Ectodermal cell (in vitro differentiated cells): ENCODE measurements at regions not wholly inside any gene's neighbourhood (a gene's known extent, or its start where the extent isn't known, plus 50 kb on each side); places are given as distances from the start of the nearest gene placed in this dataset.
"Not testable (repeated sequence)": the region's sequence is repeated elsewhere in the genome, so short reads cannot be mapped to it uniquely, and the experiment has no call there.

ENCODE experiments used
- H3K27ac ChIP-seq: 2 replicates; pipeline ENCODE4 v1.7.0; 2013; ENCODE audit warnings: mild to moderate bottlenecking, low read depth, low read length; ENCODE audit not compliant: insufficient read depth, poor library complexity, severe bottlenecking
- H3K27me3 ChIP-seq: 2 replicates; pipeline ENCODE4 v1.7.0; 2013; ENCODE audit warnings: mild to moderate bottlenecking, low read length; ENCODE audit not compliant: insufficient read depth, control insufficient read depth, poor library complexity, severe bottlenecking
- H3K36me3 ChIP-seq: one replicate; pipeline ENCODE4 v1.7.0; 2013; ENCODE audit warnings: low read length; ENCODE audit not compliant: control insufficient read depth, insufficient read depth
- H3K4me1 ChIP-seq: one replicate; pipeline ENCODE4 v1.7.0; 2013; ENCODE audit warnings: low read length; ENCODE audit not compliant: control insufficient read depth, insufficient read depth
- H3K4me3 ChIP-seq: 2 replicates; pipeline ENCODE4 v1.7.0; 2013; ENCODE audit warnings: low read depth, low read length, control low read depth; ENCODE audit not compliant: insufficient read depth
- H3K9me3 ChIP-seq: 2 replicates; pipeline ENCODE4 v1.7.0; 2013; ENCODE audit warnings: mild to moderate bottlenecking, low read length, moderate library complexity; ENCODE audit not compliant: control insufficient read depth
- WGBS, 2 experiments: methylation state at CpG; one replicate each; pipeline ENCODE4 v1.1.7; 2013; ENCODE audit warnings: missing lambda C conversion rate in 2 of 2; 5-methylcytosine and 5-hydroxymethylcytosine counted together

DNA sequence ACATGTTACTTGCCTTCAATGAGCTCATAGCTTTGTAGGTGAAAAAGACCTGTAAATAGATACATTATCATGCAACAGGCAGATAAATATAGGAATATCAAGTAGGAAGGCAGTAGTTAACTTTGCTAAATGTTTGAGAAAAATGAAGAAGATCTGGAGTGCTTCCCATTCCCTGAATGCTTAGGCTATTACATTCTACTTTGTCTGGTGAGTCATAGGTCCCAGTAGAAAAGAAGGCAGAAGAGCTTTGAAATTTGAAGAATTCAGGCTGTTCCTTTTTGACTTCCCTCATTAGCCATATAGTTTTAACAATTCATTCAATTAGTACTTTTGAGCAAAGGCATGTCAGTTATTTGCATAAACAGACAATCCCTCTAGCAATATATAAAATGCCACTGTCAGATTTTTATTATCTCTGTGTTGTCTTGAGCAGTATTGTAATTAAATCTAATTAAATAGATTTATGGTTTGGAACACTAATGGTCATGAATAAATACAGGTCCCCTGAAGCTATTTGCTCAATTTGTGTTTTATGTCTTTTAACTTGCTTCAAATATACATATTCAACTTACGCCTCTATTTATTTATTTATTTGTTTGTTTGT lies 875.0 kb downstream of the REEP3 start:
- Histone ChIP-seq H3K27ac (no peak overlapping the region), H3K4me1 (no peaks in the 10 kb centered on the region), H3K9me3 (no peaks in the 10 kb centered on the region), H3K36me3 (no peaks in the 10 kb centered on the region), H3K4me3 (no peak overlapping the region), H3K27me3 (no peaks in the 10 kb centered on the region)
- WGBS, 2 experiments, result no CpG with 5 or more reads among the region's 1 CpG

DNA sequence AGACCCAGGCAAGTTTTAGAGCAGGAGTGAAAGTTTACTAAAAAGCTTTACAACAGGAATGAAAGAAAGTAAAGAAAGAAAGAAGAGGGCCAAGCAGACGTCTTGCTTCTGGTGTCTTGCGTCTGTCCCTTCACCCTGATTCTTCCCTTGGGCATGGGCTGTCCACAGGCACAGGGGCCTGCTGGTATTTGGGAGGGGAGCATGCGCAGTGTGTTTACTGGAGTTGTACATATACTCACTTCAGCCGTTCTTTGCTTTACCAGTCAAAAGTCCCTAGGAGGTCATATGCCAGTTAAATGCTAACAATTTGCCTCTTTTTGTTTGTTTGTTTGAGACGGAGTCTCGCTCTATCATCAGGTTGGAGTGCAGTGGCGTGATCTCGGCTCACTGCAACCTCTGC lies 875.9 kb downstream of the REEP3 start:
- Histone ChIP-seq H3K27ac (no peak overlapping the region), H3K4me1 (no peaks in the 10 kb centered on the region), H3K4me3 (no peak overlapping the region), H3K27me3 (no peaks in the 10 kb centered on the region), H3K36me3 (no peaks in the 10 kb centered on the region), H3K9me3 (no peaks in the 10 kb centered on the region)
- 93 to 97% methylated on average over 8 of the region's 8 CpGs for WGBS, 2 experiments

DNA sequence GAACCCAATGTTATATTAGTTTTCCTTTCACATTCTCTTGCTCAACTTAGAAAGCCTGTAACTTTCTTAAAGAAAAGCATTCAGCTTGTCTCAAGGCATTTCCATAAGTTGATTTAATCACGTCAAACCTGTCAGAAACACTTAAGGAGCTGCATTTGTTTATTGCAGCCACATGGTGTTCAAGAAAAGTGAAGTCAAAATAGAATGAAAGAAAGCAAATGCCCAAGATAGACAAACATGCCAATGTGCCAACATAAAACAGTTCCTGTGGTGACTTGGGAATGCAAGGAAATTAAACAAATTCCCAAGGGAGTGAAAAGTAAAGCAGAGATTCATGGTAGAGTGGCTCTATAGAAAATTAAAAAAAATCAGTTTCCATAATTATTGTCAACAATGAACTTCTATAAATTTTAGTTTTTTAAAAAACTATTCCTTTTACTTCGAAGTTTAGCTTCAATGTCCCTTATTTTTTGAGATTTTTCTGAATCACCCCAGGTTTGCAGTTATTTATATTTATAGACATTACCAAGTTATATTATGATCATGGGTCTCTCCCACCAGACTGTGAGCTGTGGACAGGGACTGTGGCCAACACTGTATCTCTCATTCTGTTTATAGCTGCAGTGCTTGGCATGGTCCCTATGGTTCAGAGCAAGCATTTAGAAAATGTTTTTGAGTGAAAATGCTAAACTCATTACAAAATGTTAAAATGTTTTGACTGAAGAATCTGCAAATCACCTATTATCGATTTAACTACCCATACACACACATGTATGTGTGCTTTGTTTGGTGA lies 887.4 kb downstream of the REEP3 start:
- H3K27me3 ChIP-seq, result no peaks in the 10 kb centered on the region
- no peaks in the 10 kb centered on the region for H3K9me3 ChIP-seq
- no peak overlapping the region for H3K4me3 ChIP-seq
- H3K27ac ChIP-seq, result no peak overlapping the region
- no peaks in the 10 kb centered on the region for H3K36me3 ChIP-seq
- 92 to 100% methylated on average over 2 to 3 of the region's 3 CpGs for WGBS, 2 experiments
- H3K4me1 ChIP-seq, result no peaks in the 10 kb centered on the region

DNA sequence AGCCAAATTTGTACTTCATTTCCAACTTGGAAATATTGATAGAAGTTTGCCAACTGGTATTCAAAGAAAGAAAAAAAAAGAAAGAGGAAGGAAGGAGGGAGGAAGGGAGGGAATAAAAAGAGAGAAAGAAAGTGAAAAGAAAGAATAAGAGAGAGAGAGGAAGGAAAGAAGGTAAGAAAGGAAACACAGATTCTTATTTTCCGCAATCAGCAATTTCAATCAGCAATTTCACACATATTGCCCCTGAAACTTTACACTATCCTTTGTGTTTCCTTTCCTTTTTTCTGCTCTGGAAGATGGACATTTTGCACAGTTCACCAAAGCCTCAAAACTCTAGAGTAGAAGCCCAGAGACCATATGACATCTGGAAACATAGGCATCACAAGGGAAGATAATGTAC lies 888.1 kb downstream of the REEP3 start:
- H3K27me3 ChIP-seq, result no peaks in the 10 kb centered on the region
- H3K4me1 ChIP-seq, result no peaks in the 10 kb centered on the region
- H3K4me3 ChIP-seq, result no peak overlapping the region
- no peak overlapping the region for H3K27ac ChIP-seq
- H3K36me3 ChIP-seq, result no peaks in the 10 kb centered on the region
- H3K9me3 ChIP-seq, result no peaks in the 10 kb centered on the region
- WGBS, 2 experiments, result 88 to 93% methylated on average over 1 of the region's 1 CpG

DNA sequence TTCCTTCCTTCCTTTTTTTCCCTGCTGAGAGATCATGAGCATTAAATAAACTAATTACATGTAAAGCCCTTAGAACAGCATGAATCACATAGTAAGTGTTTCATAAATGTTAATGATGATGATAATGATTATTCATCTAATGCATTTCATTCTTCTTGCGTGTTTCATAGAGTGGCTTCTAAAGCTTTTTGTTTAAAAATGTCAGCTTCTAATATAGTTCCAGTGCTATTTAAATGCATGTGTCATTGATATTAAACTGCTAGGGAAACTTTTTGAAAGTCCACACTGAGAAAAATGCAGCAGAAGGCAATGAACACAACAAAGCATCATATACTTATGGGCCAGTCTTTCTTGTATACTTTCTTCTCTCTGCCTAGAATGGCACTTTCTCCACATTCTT lies 894.8 kb downstream of the REEP3 start:
- 100% methylated on average over 1 of the region's 1 CpG for WGBS, 2 experiments
- Histone ChIP-seq H3K4me3 (no peak overlapping the region), H3K36me3 (no peaks in the 10 kb centered on the region)

DNA sequence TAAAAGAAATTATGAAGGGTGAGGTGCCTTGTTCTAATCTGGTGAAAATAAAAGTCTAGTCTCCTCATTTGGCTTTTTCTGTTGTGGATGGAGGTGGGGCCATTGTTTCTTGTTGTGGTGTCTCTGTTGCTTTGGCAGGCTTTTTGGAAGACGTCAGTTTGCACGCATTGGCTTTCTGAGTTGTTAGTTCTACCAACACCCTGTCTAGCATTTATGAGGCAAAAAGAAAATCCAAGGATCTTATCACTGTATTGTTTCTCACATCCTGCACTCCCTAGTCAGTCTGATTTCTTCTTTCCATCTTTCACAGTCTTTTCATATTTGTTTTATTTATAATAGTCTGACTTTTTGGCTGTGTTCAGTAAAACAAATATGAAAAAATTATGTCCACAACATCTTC lies 898.3 kb downstream of the REEP3 start:
- Histone ChIP-seq H3K36me3 (no peaks in the 10 kb centered on the region), H3K9me3 (no peaks in the 10 kb centered on the region), H3K27ac (no peak overlapping the region), H3K4me1 (no peaks in the 10 kb centered on the region), H3K27me3 (no peaks in the 10 kb centered on the region), H3K4me3 (no peak overlapping the region)
- WGBS, 2 experiments, result 80 to 87% methylated on average over 2 of the region's 2 CpGs

More for the DNA sequence above, 894.8 kb downstream of the REEP3 start:
- Histone ChIP-seq H3K27me3 (no peaks in the 10 kb centered on the region), H3K27ac (no peak overlapping the region), H3K9me3 (no peaks in the 10 kb centered on the region), H3K4me1 (no peaks in the 10 kb centered on the region)

DNA sequence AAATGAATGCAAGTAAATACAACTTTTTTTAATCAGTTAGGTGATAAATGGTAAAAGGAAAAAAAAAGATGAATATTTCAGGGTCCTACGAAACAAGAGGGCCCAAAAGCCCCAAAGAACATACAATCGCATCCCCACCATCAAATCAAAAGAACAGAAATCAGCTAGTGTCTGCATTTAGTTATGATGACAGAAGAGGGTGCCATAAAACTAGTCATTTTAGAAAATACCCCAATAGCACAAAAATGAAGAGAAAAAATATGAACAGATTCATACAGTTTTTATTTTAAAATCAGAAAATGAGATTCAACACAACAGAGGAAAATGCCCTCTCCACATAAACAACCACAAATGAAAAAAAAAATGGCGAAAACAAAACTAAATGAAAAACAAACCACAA lies 905.5 kb downstream of the REEP3 start:
- Histone ChIP-seq H3K36me3 (no peaks in the 10 kb centered on the region), H3K27me3 (no peaks in the 10 kb centered on the region), H3K9me3 (no peaks in the 10 kb centered on the region), H3K4me3 (no peak overlapping the region), H3K4me1 (no peaks in the 10 kb centered on the region), H3K27ac (no peak overlapping the region)
- WGBS, 2 experiments, result 75 to 95% methylated on average over 1 to 3 of the region's 3 CpGs

DNA sequence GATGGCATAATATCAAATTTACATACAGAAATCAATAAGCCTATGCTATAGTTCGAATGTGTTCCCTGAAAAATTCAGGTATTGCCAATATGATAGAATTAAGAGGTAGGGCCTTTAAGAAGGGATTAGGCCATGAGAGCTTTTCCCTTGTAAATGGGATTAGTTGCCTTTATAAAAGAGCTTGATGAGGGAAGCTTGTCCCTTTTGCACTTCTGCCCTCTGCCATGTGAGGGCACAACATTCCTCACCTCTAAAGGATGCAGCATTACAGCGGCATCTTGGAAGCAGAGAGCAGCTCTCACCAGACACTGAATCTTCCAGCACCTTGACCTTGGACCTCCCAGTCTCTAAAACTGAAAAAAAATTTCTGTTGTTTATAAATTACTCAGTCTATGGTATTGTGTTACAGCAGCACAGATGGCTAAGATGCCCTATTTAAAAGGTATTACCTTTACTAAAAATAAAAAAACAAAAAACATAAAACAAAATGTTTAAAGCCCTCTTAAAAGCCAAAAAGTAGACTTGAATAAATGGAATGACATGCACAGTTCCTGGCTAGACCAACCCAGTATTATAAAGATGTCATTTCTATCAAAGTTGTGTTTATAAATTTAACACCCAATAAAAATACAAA lies 909.6 kb downstream of the REEP3 start:
- Histone ChIP-seq H3K4me3 (no peak overlapping the region), H3K27me3 (no peaks in the 10 kb centered on the region), H3K9me3 (no peaks in the 10 kb centered on the region), H3K27ac (no peak overlapping the region), H3K4me1 (no peaks in the 10 kb centered on the region), H3K36me3 (no peaks in the 10 kb centered on the region)
- 15 to 20% methylated on average over 2 of the region's 2 CpGs for WGBS, 2 experiments

DNA sequence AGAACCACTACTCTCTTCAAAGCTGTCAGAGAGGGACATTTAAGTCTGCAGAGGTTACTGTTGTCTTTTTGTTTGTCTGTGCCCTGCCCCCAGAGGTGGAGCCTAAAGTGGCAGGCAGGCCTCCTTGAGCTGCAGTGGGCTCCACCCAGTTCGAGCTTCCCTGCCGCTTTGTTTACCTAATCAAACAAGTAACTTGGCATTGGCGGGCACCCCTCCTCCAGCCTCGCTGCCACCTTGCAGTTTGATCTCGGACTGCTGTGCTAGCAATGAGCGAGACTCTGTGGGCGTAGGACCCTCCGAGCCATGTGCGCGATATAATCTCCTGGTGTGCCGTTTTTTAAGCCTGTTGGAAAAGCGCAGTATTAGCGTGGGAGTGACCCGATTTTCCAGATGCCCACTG lies 920.7 kb downstream of the REEP3 start:
- 93% methylated on average over 14 of the region's 14 CpGs for WGBS, 2 experiments
- H3K27me3 ChIP-seq, H3K4me3 ChIP-seq, H3K27ac ChIP-seq, H3K4me1 ChIP-seq, H3K36me3 ChIP-seq, H3K9me3 ChIP-seq: not testable (repeated sequence)

DNA sequence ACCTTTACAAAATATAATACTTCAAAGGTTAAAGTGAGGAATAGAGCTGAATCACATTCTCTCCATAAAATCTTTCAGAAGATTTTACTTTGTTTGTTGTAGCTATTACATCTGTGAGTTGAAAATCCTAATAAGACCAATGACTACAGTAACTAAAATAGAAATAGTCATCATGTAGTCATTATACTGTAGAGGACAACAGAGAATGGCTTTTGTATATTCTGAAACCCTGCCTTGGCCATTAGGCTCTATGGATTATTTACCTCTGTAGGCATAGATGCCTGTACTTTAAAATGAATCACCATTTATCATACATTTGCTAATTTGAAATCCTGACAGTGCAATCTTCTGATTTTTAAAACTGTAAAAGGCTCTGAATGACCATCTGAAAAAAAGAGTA lies 923.0 kb downstream of the REEP3 start:
- H3K4me1 ChIP-seq, result no peaks in the 10 kb centered on the region
- H3K9me3 ChIP-seq, result no peaks in the 10 kb centered on the region
- no peaks in the 10 kb centered on the region for H3K27me3 ChIP-seq
- no peaks in the 10 kb centered on the region for H3K36me3 ChIP-seq
- no peak overlapping the region for H3K27ac ChIP-seq
- no peak overlapping the region for H3K4me3 ChIP-seq
